ENCODE measurements at regions not wholly inside any gene's neighbourhood (a gene's known extent, or its start where the extent isn't known, plus 50 kb on each side); places are given as distances from the start of the nearest gene placed in this dataset.

- TF ChIP-seq CTCF (IDR thresholded peaks at IDR 0.05; ENCODE audit: low read depth, low read length, poor library complexity, severe bottlenecking), result no peak
- TF ChIP-seq EZH2phosphoT487 (IDR thresholded peaks at IDR 0.05; ENCODE audit: borderline replicate concordance, low read length), result no peak
These were observed 52.8 kb upstream of the ZPBP start for GRCh38 chr7:50145801-50146338.
